Renal pelvis (tissue), 1 donor: ENCODE measurements at regions not wholly inside any gene's neighbourhood (a gene's known extent, or its start where the extent isn't known, plus 50 kb on each side); places are given as distances from the start of the nearest gene placed in this dataset.
"Not testable (repeated sequence)": the region's sequence is repeated elsewhere in the genome, so short reads cannot be mapped to it uniquely, and the experiment has no call there.

ENCODE experiments used
- DNase-seq: peaks from one replicate; pipeline ENCODE4 v3.0.0-alpha.2; 2013

GRCh38 chr12:46087916-46088439 lies 97.6 kb upstream of the SCAF11 start:
- no peak for DNase-seq

- no peak for DNase-seq
Measured at GRCh38 chr12:46084666-46085631, 94.6 kb upstream of the SCAF11 start.

GRCh38 chr12:46082490-46083200 lies 92.3 kb upstream of the SCAF11 start:
- DNase-seq: no peak

- DNase-seq: no peak
Measured at GRCh38 chr12:46073321-46073720, 82.9 kb upstream of the SCAF11 start.

- DNase-seq: peak; percentile 48
Measured at GRCh38 chr12:46071769-46072624, 81.6 kb upstream of the SCAF11 start.

- DNase-seq: no peak
Measured at GRCh38 chr12:46071335-46071734, 81.0 kb upstream of the SCAF11 start.

GRCh38 chr12:46067094-46067493 lies 76.7 kb upstream of the SCAF11 start:
- DNase-seq: no peak

GRCh38 chr12:46065412-46066166 lies 75.2 kb upstream of the SCAF11 start:
- DNase-seq: no peak

- DNase-seq: no peak
Measured at GRCh38 chr12:46064548-46064947, 74.2 kb upstream of the SCAF11 start.

- DNase-seq: not testable (repeated sequence)
Measured at GRCh38 chr12:46058697-46059096, 68.3 kb upstream of the SCAF11 start.

- no peak for DNase-seq
Measured at GRCh38 chr12:46050805-46051204, 60.4 kb upstream of the SCAF11 start.

GRCh38 chr12:46049665-46050064 lies 59.3 kb upstream of the SCAF11 start:
- no peak for DNase-seq

GRCh38 chr12:46046436-46046835 lies 56.1 kb upstream of the SCAF11 start:
- DNase-seq: no peak

GRCh38 chr12:46043972-46044520 lies 53.7 kb upstream of the SCAF11 start:
- DNase-seq: no peak
